H9 (cell line): ENCODE measurements at regions not wholly inside any gene's neighbourhood (a gene's known extent, or its start where the extent isn't known, plus 50 kb on each side); places are given as distances from the start of the nearest gene placed in this dataset.

Experiments used
- DNase-seq: peaks from one replicate; pipeline ENCODE4 v3.0.0-alpha.2; 2017
- H2AFZ ChIP-seq: one replicate; pipeline ENCODE4 v1.6.1; 2013; ENCODE audit warnings: mild to moderate bottlenecking, low read length, control low read depth, moderate library complexity
- H2AK5ac ChIP-seq: 2 replicates; pipeline ENCODE4 v1.6.1; 2013; ENCODE audit warnings: low read length, control low read depth, mixed read lengths; ENCODE audit not compliant: insufficient read length
- H2BK120ac ChIP-seq: one replicate; pipeline ENCODE4 v1.6.1; 2013; ENCODE audit warnings: low read depth, mild to moderate bottlenecking, low read length, control low read depth, inconsistent platforms; ENCODE audit not compliant: poor library complexity, severe bottlenecking
- H2BK12ac ChIP-seq: 2 replicates; pipeline ENCODE4 v1.6.1; 2013; ENCODE audit warnings: low read length, control low read depth, mixed read lengths, low read depth; ENCODE audit not compliant: insufficient read length
- H2BK15ac ChIP-seq: 2 replicates; pipeline ENCODE4 v1.6.1; 2013; ENCODE audit warnings: low read depth, low read length, control low read depth
- H2BK20ac ChIP-seq: one replicate; pipeline ENCODE4 v1.6.1; 2013; ENCODE audit warnings: low read depth, mild to moderate bottlenecking, low read length, control low read depth, inconsistent platforms; ENCODE audit not compliant: poor library complexity, severe bottlenecking
- H2BK5ac ChIP-seq: 2 replicates; pipeline ENCODE4 v1.6.1; 2013; ENCODE audit warnings: low read length, control low read depth, mixed read lengths; ENCODE audit not compliant: insufficient read length
- H3K14ac ChIP-seq: 2 replicates; pipeline ENCODE4 v1.6.1; 2013; ENCODE audit warnings: low read length, control low read depth; ENCODE audit not compliant: insufficient read depth
- H3K18ac ChIP-seq: 2 replicates; pipeline ENCODE4 v1.6.1; 2013; ENCODE audit warnings: low read depth, mild to moderate bottlenecking, mixed read lengths, low read length, control low read depth; ENCODE audit not compliant: insufficient read length
- H3K23ac ChIP-seq: 2 replicates; pipeline ENCODE4 v1.6.1; 2013; ENCODE audit warnings: low read length, control low read depth, mixed read lengths, low read depth; ENCODE audit not compliant: insufficient read length
- H3K23me2 ChIP-seq: 2 replicates; pipeline ENCODE4 v1.6.1; 2013; ENCODE audit warnings: low read depth, mild to moderate bottlenecking, mixed read lengths, low read length, control low read depth; ENCODE audit not compliant: insufficient read length, poor library complexity, severe bottlenecking
- H3K27ac ChIP-seq: 2 replicates; pipeline ENCODE4 v1.5.1; 2013; ENCODE audit warnings: low read length, control low read depth, mixed read lengths, low read depth; ENCODE audit not compliant: insufficient read length
- H3K27me3 ChIP-seq: 2 replicates; pipeline ENCODE4 v1.6.1; 2013; ENCODE audit warnings: low read length, control low read depth, inconsistent platforms; ENCODE audit not compliant: insufficient read depth
- H3K4ac ChIP-seq: 2 replicates; pipeline ENCODE4 v1.6.1; 2013; ENCODE audit warnings: low read depth, mild to moderate bottlenecking, control low read depth, inconsistent platforms, low read length, moderate library complexity
- H3K4me1 ChIP-seq: 2 replicates; pipeline ENCODE4 v1.6.1; 2013; ENCODE audit warnings: low read length, control low read depth, inconsistent platforms; ENCODE audit not compliant: insufficient read depth
- H3K4me2 ChIP-seq: 2 replicates; pipeline ENCODE4 v1.6.1; 2013; ENCODE audit warnings: low read length, control low read depth, mixed read lengths; ENCODE audit not compliant: insufficient read length, insufficient read depth
- H3K56ac ChIP-seq: 2 replicates; pipeline ENCODE4 v1.6.1; 2013; ENCODE audit warnings: low read depth, mild to moderate bottlenecking, mixed read lengths, low read length, control low read depth; ENCODE audit not compliant: insufficient read length
- H3K79me1 ChIP-seq: 2 replicates; pipeline ENCODE4 v1.6.1; 2013; ENCODE audit warnings: low read depth, mild to moderate bottlenecking, moderate library complexity, low read length, control low read depth, inconsistent platforms; ENCODE audit not compliant: insufficient read depth, poor library complexity, severe bottlenecking
- H3K79me2 ChIP-seq: 2 replicates; pipeline ENCODE4 v1.6.1; 2013; ENCODE audit warnings: low read length, control low read depth, inconsistent platforms; ENCODE audit not compliant: insufficient read depth
- H3K9ac ChIP-seq: 2 replicates; pipeline ENCODE4 v1.6.1; 2013; ENCODE audit warnings: low read length, control low read depth, mixed read lengths; ENCODE audit not compliant: insufficient read length; ENCODE audit errors: extremely low read depth
- H3K9me3 ChIP-seq: one replicate; pipeline ENCODE4 v1.6.1; 2013; ENCODE audit warnings: low read depth, low read length, inconsistent platforms; ENCODE audit not compliant: control insufficient read depth
- H3T11ph ChIP-seq: one replicate; pipeline ENCODE4 v1.6.1; 2013; ENCODE audit warnings: mild to moderate bottlenecking, low read length, control low read depth, inconsistent platforms
- H4K20me1 ChIP-seq: one replicate; pipeline ENCODE4 v1.6.1; 2013; ENCODE audit not compliant: control insufficient read depth, insufficient read length, insufficient read depth
- H4K5ac ChIP-seq: 2 replicates; pipeline ENCODE4 v1.6.1; 2013; ENCODE audit warnings: low read depth, mild to moderate bottlenecking, mixed read lengths, low read length, control low read depth; ENCODE audit not compliant: insufficient read length
- H4K8ac ChIP-seq: replicated peaks from 2 replicates; pipeline ENCODE4 v1.6.1; 2013; ENCODE audit warnings: low read length, control low read depth, mixed read lengths, low read depth; ENCODE audit not compliant: insufficient read length
- H4K91ac ChIP-seq: 2 replicates; pipeline ENCODE4 v1.6.1; 2013; ENCODE audit warnings: low read depth, mild to moderate bottlenecking, moderate library complexity, mixed read lengths, low read length, control low read depth; ENCODE audit not compliant: insufficient read length
- H3K27ac Mint-ChIP-seq, 3 experiments: 2 replicates in 2 of 3; 3 replicates in 1 of 3; pipeline ENCODE4 v1.8.0; 2020 to 2021; ENCODE audit warnings: mixed read lengths in 3 of 3, mild to moderate bottlenecking in 1 of 3, moderate library complexity in 1 of 3
- H3K27me3 Mint-ChIP-seq: 2 replicates; pipeline ENCODE4 v1.8.0; 2021; ENCODE audit warnings: low read depth, mild to moderate bottlenecking, moderate library complexity, mixed read lengths
- H3K36me3 Mint-ChIP-seq, 3 experiments: 2 replicates in 2 of 3; 3 replicates in 1 of 3; pipeline ENCODE4 v1.8.0; 2020 to 2021; ENCODE audit warnings: low read depth in 3 of 3, mixed read lengths in 3 of 3; ENCODE audit not compliant: insufficient read depth in 1 of 3
- H3K4me1 Mint-ChIP-seq, 2 experiments: 2 replicates each; pipeline ENCODE4 v1.8.0; 2020; ENCODE audit warnings: mixed read lengths in 2 of 2
- H3K4me3 Mint-ChIP-seq, 2 experiments: 2 replicates in 1 of 2; 3 replicates in 1 of 2; pipeline ENCODE4 v1.8.0; 2020 to 2021; ENCODE audit warnings: mild to moderate bottlenecking in 2 of 2, mixed read lengths in 2 of 2, moderate library complexity in 1 of 2
- H3K9me3 Mint-ChIP-seq, 2 experiments: 2 replicates in 1 of 2; 3 replicates in 1 of 2; pipeline ENCODE4 v1.8.0; 2020; ENCODE audit warnings: mild to moderate bottlenecking in 2 of 2, mixed read lengths in 2 of 2, moderate library complexity in 1 of 2
- CTCF ChIP-seq: fragments of 200-600 bp; sonication (generic); conservative IDR thresholded peaks from 3 replicates; pipeline ENCODE4 v1.8.0; 2021; ENCODE audit warnings: antibody characterized with exemption, mild to moderate bottlenecking
- WGBS: extraction: QIAGEN DNeasy Blood & Tissue Kit; methylation state at CpG from one replicate; pipeline ENCODE4 v1.1.7; 2013; ENCODE audit warnings: missing lambda C conversion rate, low lambda C conversion rate, mixed read lengths; ENCODE audit not compliant: insufficient read length; ENCODE audit errors: extremely low coverage; 5-methylcytosine and 5-hydroxymethylcytosine counted together

- Histone ChIP-seq H3K9me3 (no peaks in the 10 kb centered on the region), H4K5ac (no peak overlapping the region), H3K27ac (no peak overlapping the region), H3K27me3 (no peaks in the 10 kb centered on the region), H3K79me1 (no peaks in the 10 kb centered on the region), H2BK15ac (no peak overlapping the region), H3K23ac (no peak overlapping the region), H3K4me1 (no peaks in the 10 kb centered on the region), H2BK12ac (no peak overlapping the region), H3K23me2 (no peaks in the 10 kb centered on the region), H3K56ac (no peak overlapping the region), H3K18ac (no peak overlapping the region), H3K4ac (no peak overlapping the region), H3K14ac (no peak overlapping the region), H2AFZ (no peak overlapping the region), H2BK120ac (no peak overlapping the region), H3K4me2 (no peak overlapping the region), H4K20me1 (no peaks in the 10 kb centered on the region), H2AK5ac (no peak overlapping the region), H4K8ac (no peak overlapping the region), H3T11ph (no peak overlapping the region), H4K91ac (no peak overlapping the region), H2BK5ac (no peak overlapping the region), H3K9ac (no peak overlapping the region), H3K79me2 (no peaks in the 10 kb centered on the region), H2BK20ac (no peak overlapping the region)
- WGBS = no CpG with 5 or more reads among the region's 3 CpGs
- H3K4me1 Mint-ChIP-seq = no peaks in the 10 kb centered on the region
- no peaks in the 10 kb centered on the region for H3K36me3 Mint-ChIP-seq
- TF ChIP-seq CTCF = no peak
- DNase-seq = no peak
- H3K27me3 Mint-ChIP-seq = no peaks in the 10 kb centered on the region; the same call in 1 of the 2 replicates
- no peak overlapping the region for H3K4me3 Mint-ChIP-seq
- H3K27ac Mint-ChIP-seq = no peak overlapping the region
- H3K9me3 Mint-ChIP-seq = no peaks in the 10 kb centered on the region
These were observed 188.1 kb upstream of the IL12B start for GRCh38 chr5:159518371-159518770.
